Peyer's patch (tissue), 4 donors: ENCODE measurements at regions not wholly inside any gene's neighbourhood (a gene's known extent, or its start where the extent isn't known, plus 50 kb on each side); places are given as distances from the start of the nearest gene placed in this dataset.

Experiments
- CTCF ChIP-seq, 6 experiments: fragments of 450-650 bp in 4 of 6; fragments of 200-600 bp in 2 of 6; sonication (generic) in 1 of 6; IDR thresholded peaks; one replicate each; pipeline ENCODE4 v1.5.1; 2017 to 2019; ENCODE audit warnings: antibody characterized with exemption in 6 of 6, mild to moderate bottlenecking in 3 of 6, moderate library complexity in 1 of 6
- POLR2A ChIP-seq, 2 donors: fragments of 450-650 bp; IDR thresholded peaks; one replicate each; pipeline ENCODE4 v1.5.1; 2017; ENCODE audit warnings: antibody characterized with exemption in 2 of 2, mild to moderate bottlenecking in 2 of 2, moderate library complexity in 2 of 2

GRCh38 chr13:111857336-111857735 lies 209.6 kb upstream of the SOX1 start:
- no peak for TF ChIP-seq POLR2A (IDR thresholded peaks at IDR 0.05)
- no peak for TF ChIP-seq CTCF (IDR thresholded peaks at IDR 0.05)
